DMS153 (cell line): ENCODE measurements at regions not wholly inside any gene's neighbourhood (a gene's known extent, or its start where the extent isn't known, plus 50 kb on each side); places are given as distances from the start of the nearest gene placed in this dataset.

Source experiments
- DNase-seq: peaks from one replicate; lab custom pipeline; 2025; lab: John Stamatoyannopoulos, UW

GRCh38 chr2:121099329-121100290, 185.4 kb downstream of the TFCP2L1 start:
- DNase-seq = no peak

GRCh38 chr2:121101093-121101715, 183.8 kb downstream of the TFCP2L1 start:
- no peak for DNase-seq

GRCh38 chr2:121102941-121103340, 182.1 kb downstream of the TFCP2L1 start:
- DNase-seq = no peak

- DNase-seq = no peak
Measured at GRCh38 chr2:121103960-121104359, 181.0 kb downstream of the TFCP2L1 start.

- DNase-seq = no peak
Measured at GRCh38 chr2:121104721-121105141, 180.3 kb downstream of the TFCP2L1 start.

- no peak for DNase-seq
Measured at GRCh38 chr2:121110924-121111323, 174.1 kb downstream of the TFCP2L1 start.

GRCh38 chr2:121118951-121119350, 166.1 kb downstream of the TFCP2L1 start:
- DNase-seq = no peak

- DNase-seq = no peak
Measured at GRCh38 chr2:121120411-121120810, 164.6 kb downstream of the TFCP2L1 start.

GRCh38 chr2:121120991-121121390, 164.0 kb downstream of the TFCP2L1 start:
- DNase-seq = no peak

- DNase-seq = no peak
Measured at GRCh38 chr2:121121661-121122060, 163.3 kb downstream of the TFCP2L1 start.

- no peak for DNase-seq
Measured at GRCh38 chr2:121123268-121123667, 161.7 kb downstream of the TFCP2L1 start.

GRCh38 chr2:121124330-121124729, 160.7 kb downstream of the TFCP2L1 start:
- no peak for DNase-seq

- DNase-seq = no peak
Measured at GRCh38 chr2:121125350-121125749, 159.7 kb downstream of the TFCP2L1 start.

GRCh38 chr2:121128741-121129659, 156.0 kb downstream of the TFCP2L1 start:
- DNase-seq = peak; percentile 5

GRCh38 chr2:121129692-121130091, 155.3 kb downstream of the TFCP2L1 start:
- no peak for DNase-seq

- DNase-seq = no peak
Measured at GRCh38 chr2:121130301-121130850, 154.6 kb downstream of the TFCP2L1 start.

GRCh38 chr2:121131375-121131774, 153.6 kb downstream of the TFCP2L1 start:
- no peak for DNase-seq

- no peak for DNase-seq
Measured at GRCh38 chr2:121132054-121132761, 152.8 kb downstream of the TFCP2L1 start.

- no peak for DNase-seq
Measured at GRCh38 chr2:121132762-121133107, 152.3 kb downstream of the TFCP2L1 start.

GRCh38 chr2:121133551-121134319, 151.3 kb downstream of the TFCP2L1 start:
- DNase-seq = no peak

- DNase-seq = no peak
Measured at GRCh38 chr2:121134728-121135127, 150.3 kb downstream of the TFCP2L1 start.
